GM19099 (cell line): ENCODE measurements at regions not wholly inside any gene's neighbourhood (a gene's known extent, or its start where the extent isn't known, plus 50 kb on each side); places are given as distances from the start of the nearest gene placed in this dataset.

Experiments
- POLR2A ChIP-seq: IDR thresholded peaks from 3 replicates; pipeline ENCODE4 v1.6.1; 2011; ENCODE audit warnings: low read depth; ENCODE audit not compliant: insufficient read length; ENCODE audit errors: extremely low read depth

DNA sequence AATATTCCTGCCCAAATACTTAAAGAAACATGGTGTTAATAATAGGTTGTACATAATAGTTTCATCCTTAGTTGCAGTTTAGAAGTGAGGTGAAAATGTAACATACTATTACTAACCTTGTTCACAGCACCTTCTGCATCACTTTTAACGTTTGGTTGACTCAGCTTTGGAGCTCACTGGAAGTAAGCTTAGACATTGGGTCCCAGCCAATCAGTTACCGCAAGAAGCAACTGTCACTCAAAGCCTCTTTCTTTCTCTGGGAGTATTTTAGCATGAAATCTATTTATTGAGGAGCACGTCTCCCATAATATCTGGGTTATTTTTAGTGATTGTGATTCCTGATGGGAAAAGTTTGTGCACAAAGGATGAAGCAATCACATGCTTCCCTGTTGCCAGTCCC, 472.6 kb downstream of the SNAPC1 start:
- no peak for TF ChIP-seq POLR2A

- no peak for TF ChIP-seq POLR2A
Observed at GRCh38 chr14:62244221-62244620, 482.0 kb downstream of the SNAPC1 start.

DNA sequence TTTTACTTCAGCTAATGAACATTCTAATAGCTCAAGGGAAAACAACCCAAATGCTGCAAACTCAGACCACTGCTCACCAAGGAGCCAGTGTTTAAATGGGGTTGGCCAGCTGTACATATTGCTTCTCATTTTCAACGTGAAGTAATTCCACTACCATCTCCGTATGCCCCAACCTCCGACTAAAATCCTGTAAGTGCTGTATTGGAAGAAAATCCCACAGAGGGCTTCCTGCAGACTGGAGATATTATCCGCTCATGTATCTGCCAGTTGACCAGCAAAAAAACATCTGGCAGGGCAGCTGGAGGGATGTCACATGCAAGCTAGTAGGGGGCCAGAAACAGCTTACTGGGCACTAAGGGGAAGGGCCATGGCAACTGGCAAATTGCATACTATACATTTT, 485.0 kb downstream of the SNAPC1 start:
- TF ChIP-seq POLR2A, result no peak

- TF ChIP-seq POLR2A, result no peak
Observed at GRCh38 chr14:62251237-62251636, 489.0 kb downstream of the SNAPC1 start.

- TF ChIP-seq POLR2A, result no peak
Observed at GRCh38 chr14:62253171-62253570, 491.0 kb downstream of the SNAPC1 start.

DNA sequence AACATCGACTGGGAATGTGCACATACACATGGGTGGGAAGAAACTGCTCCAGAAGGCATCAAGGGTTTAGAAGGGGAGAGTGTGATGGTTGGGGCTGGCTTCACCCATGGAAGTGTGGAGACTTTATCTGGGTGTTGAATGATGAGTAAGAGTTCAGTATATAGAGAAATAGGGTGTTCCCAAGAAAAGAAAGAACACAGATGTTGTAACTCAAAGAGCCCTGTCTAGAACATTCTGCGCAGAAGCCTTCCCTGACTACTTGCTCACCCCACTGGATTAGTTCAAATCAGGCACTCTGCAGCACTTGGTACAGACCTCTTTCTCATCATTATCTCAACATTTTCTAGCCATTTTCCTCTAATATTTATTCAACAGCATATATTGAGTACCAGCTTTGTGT, 491.7 kb downstream of the SNAPC1 start:
- TF ChIP-seq POLR2A, result no peak

GRCh38 chr14:62269204-62269603, 507.0 kb downstream of the SNAPC1 start:
- no peak for TF ChIP-seq POLR2A

DNA sequence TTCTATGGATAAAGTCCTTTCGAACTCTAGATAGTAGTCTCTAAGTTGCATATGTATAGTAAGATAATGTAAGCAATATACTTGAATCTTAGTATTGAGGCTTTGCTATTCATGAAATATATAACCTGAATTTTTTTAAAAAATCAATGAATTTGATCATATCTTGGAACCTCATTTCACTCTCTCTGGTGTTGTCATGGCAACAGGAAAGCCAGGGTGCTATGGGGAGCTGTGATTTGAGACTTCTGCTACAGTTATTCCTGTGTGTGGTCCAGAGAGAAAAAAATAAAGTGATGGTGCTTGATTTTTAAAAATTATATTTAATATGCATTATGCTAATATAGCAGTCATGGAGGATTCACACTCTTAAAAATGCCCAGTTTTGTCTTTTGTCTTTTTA, 508.0 kb downstream of the SNAPC1 start:
- TF ChIP-seq POLR2A, result no peak

DNA sequence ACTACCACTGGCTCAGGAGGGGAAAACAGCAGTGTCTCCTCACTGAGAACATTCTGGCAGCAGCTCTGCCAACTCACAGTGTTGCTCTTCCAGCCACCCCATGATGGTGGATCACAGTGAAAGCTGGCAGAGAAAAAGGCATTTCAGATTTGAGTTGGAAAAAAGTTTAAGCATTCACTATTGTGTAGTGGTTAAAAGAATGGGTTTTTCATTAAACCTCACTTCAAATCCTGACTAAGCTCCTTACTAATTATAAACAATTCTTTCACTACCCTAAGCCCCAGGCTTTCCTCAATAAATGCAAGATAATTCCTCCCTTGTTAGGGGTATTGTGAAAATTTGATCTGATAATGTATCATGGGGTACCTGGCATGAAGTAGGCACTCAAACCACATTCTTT, 518.1 kb downstream of the SNAPC1 start:
- no peak for TF ChIP-seq POLR2A

DNA sequence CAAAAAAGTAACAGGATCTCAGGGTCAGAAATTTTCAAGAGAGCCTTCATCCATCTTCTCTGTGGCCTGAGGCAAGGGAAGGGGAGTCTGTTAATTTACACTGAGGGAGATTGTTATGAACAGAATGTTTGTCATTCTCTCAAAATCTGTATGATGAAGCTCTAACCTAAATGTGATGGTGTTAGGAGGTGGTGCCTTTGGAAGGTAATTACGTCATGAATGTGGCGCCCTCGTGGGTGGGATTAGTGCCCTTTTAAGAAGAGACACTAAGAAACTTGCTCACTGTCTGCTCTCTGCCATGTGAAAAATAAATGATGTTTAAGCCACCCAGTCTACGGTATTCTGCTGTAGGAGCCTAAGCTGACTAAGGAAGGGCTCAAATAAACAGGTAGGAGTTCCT, 521.6 kb downstream of the SNAPC1 start:
- no peak for TF ChIP-seq POLR2A

DNA sequence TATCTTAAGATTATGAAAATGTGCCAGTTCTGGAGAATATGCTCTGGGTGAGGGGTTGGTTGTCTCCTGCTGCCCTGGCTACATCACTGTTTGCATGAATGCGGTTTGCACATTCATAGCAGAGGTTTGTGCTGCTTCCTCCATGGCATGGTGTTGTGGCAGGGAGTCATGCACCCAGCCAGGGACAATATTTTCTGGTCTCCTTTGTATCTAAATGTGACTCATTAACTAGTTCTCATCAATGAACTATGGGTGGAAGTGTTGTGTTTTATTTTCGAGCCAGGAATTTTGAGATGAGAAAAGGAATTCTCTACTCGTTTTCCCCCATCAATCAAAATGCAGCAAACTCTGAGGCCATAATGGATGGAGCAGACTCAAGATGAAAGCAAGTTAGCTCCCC, 527.3 kb downstream of the SNAPC1 start:
- TF ChIP-seq POLR2A, result no peak

GRCh38 chr14:62301080-62301479, 538.9 kb downstream of the SNAPC1 start:
- no peak for TF ChIP-seq POLR2A

DNA sequence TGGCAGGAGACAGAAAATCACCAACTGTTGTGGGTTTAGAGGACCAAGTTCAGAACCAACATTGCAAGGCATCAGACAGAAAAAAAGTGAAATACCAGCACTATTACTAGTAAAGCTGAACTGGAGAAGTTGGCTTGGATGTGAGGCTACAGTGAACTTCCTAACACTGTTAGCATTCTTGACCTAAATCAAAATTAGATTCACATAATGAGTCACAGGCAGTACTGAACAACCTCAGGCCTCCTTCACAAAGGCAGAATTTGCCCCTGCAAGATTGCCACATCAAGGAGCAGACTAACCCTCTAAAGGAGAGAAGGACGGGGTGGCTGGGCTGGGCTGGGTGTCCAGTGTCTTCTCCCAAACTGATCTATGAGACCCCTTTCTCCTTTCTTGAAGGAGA, 539.7 kb downstream of the SNAPC1 start:
- no peak for TF ChIP-seq POLR2A

DNA sequence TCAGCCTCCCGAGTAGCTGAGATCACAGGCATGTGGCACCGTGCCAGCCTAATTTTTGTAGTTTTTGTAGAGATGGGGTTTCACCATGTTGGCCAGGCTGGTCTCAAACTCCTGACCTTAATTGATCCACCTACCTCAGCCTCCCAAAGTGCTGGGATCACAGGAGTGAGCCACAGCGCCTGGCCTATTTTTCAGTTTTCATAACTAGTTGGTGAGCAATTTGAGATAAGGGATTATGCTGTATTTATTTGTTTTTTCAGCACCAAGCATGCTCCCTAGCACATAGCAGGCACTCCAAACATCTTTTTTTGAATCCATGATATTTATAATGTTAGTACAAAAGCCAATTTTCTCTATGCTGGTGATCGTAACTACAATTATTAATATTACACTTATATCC, 541.2 kb downstream of the SNAPC1 start:
- no peak for TF ChIP-seq POLR2A

DNA sequence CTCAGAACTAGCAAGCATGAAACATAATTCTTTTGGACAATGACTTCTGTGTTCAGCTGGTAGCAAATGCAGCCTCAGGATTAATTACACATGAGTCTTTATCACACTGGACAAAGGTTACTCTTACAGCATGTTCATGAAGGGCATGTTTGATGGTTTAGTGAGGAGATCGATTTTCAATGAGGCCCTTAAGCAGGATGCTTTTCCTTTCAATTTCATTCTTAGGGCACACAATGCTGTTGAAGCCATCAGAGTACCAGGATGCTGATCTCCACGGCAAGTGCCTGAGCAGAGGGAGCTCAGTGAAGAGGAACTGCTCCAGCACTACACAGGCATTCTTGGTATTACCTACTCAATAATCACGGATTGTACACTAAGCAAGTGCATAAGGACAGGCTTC, 542.0 kb downstream of the SNAPC1 start:
- no peak for TF ChIP-seq POLR2A

DNA sequence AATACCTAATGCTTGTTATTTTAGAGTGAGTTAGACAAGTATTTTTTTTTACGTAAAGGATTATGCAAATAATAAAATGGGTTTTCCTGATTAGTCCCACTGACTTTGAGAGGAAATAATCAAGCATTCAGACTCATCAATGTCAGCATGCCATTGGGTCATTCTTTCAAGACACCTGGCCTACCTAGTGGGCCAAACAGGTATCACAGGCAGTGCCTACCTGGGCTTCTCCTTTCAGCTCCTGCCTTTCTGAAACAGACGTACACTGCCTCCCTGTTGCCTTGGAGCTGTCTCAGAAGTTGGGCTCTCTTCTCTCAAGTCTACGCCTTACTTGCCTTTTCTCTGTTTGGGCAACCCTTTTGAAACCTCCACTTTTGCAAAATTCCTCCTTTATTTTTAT, 545.6 kb downstream of the SNAPC1 start:
- no peak for TF ChIP-seq POLR2A

DNA sequence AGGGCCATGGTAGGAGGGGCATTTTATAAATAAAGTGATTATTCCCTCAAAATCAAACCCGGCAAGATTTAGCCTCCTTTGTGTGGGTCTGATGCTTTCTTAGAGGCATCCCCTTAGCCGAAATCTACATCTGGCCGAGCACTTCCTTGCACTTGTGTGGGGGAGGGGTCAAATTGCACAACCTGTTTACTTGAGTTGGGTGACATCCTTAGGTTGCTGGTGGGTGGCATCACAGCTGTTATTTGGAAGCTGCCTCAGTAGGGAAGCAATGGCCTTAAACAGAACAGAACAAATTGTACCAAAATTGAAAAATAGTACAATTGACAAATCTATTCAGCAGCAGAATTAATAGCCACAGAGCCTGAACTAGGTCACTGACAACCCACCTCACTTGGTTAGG, 546.1 kb downstream of the SNAPC1 start:
- TF ChIP-seq POLR2A, result no peak

GRCh38 chr14:62308891-62309290, 546.7 kb downstream of the SNAPC1 start:
- TF ChIP-seq POLR2A, result no peak

DNA sequence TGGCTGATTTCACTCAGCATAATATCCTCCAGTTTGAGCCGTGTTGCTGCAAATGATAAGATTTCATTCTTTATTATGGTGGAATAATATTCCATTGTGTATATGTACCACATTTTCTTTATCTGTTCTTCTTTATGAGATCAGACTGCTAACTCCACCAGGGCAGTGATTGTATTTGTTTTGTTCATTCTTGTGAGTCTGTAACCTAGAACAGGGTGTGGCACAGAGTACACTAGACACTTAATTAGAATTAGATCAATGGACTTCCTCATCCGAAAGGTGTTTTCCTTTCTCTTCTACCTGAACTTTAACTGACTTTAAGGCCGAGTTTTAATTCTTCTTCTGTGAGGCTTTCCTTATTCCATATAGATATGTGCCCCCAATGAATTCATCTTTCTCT, 551.0 kb downstream of the SNAPC1 start:
- TF ChIP-seq POLR2A, result no peak

GRCh38 chr14:62314221-62314620, 552.0 kb downstream of the SNAPC1 start:
- no peak for TF ChIP-seq POLR2A
